HCT116 (cell line): ENCODE measurements at regions not wholly inside any gene's neighbourhood (a gene's known extent, or its start where the extent isn't known, plus 50 kb on each side); places are given as distances from the start of the nearest gene placed in this dataset.

ENCODE experiments used
- ATAC-seq: fragments of 200-7000 bp; cut with Tn5 transposase; 2 replicates; pipeline ENCODE4 v1.9.1; 2020; ENCODE audit warnings: mild to moderate bottlenecking, moderate library complexity
- BruUV-seq: library from RNA; stranded (reverse); fragments of 400-500 nt; replicated peaks from 2 replicates; lab custom pipeline; 2021; lab: Mats Ljungman, UMichigan
- CTCF ChIA-PET: fragments of 300-600 bp; sonication (Branson Sonifier 250); formaldehyde crosslinking; loops from one replicate; lab custom pipeline; 2021; ENCODE audit warnings: antibody characterized with exemption; lab: Charles Lee
- POLR2A ChIA-PET: fragments of 300-600, 350-600 bp; sonication (Branson Sonifier 250); formaldehyde crosslinking; loops from one replicate; lab custom pipeline; 2021; ENCODE audit warnings: antibody characterized with exemption; lab: Charles Lee
- RAD21 ChIA-PET, 2 experiments: fragments of 300-600 bp; sonication (Branson Sonifier 250); formaldehyde crosslinking; loops; one replicate each; lab custom pipeline; 2023; ENCODE audit warnings: low total read pairs in 2 of 2; ENCODE audit not compliant: uncharacterized antibody in 2 of 2, unreplicated experiment in 2 of 2, low non-redundant PET in 1 of 2; lab: Charles Lee
- DNase-seq: peaks from one replicate; pipeline ENCODE4 v3.0.0-alpha.2; 2010; ENCODE audit warnings: low read depth, low spot score
- H2AFZ ChIP-seq: fragments of 200-600 bp; shearing (Covaris generic), sonication (generic); 2 replicates; pipeline ENCODE4 v1.6.1; 2017; ENCODE audit warnings: low read depth, mixed run types, mixed read lengths, antibody characterized with exemption, low read length; ENCODE audit not compliant: poor library complexity, severe bottlenecking
- H3K27ac ChIP-seq: 2 replicates; pipeline ENCODE4 v1.5.1; 2012; ENCODE audit warnings: low read depth, low read length
- H3K27me3 ChIP-seq: fragments of 200-600 bp; sonication (generic); 2 replicates; pipeline ENCODE4 v1.6.1; 2016; ENCODE audit warnings: mixed run types, low read length, mixed read lengths; ENCODE audit not compliant: insufficient read depth
- H3K36me3 ChIP-seq, 2 experiments: fragments of 200-500 bp in 1 of 2; fragments of 200-600 bp in 1 of 2; sonication (Bioruptor generic) in 1 of 2; sonication (generic) in 1 of 2; 2 replicates each; pipeline versions ENCODE4 v1.5.1 to v1.6.1; 2014 to 2016; ENCODE audit warnings: low read length in 2 of 2, inconsistent platforms in 1 of 2, mixed read lengths in 1 of 2, mixed run types in 1 of 2; ENCODE audit not compliant: insufficient read depth in 2 of 2, control insufficient read depth in 1 of 2
- H3K4me1 ChIP-seq, 2 experiments: fragments of 200-600 bp in 1 of 2; sonication (generic) in 1 of 2; 2 replicates each; pipeline versions ENCODE4 v1.5.1 to v1.6.1; 2012 to 2017; ENCODE audit warnings: low read length in 2 of 2, inconsistent platforms in 1 of 2, mild to moderate bottlenecking in 1 of 2, mixed read lengths in 1 of 2, mixed run types in 1 of 2, moderate library complexity in 1 of 2; ENCODE audit not compliant: insufficient read depth in 2 of 2, control insufficient read depth in 1 of 2
- H3K4me2 ChIP-seq: fragments of 200-600 bp; sonication (generic); 2 replicates; pipeline ENCODE4 v1.6.1; 2017; ENCODE audit warnings: mixed run types, low read length, mixed read lengths
- H3K4me3 ChIP-seq, 2 experiments: fragments of 200-600 bp in 1 of 2; sonication (generic) in 1 of 2; replicated peaks in 1 of 2; 2 replicates each; pipeline ENCODE4 v1.5.1; 2011 to 2016; ENCODE audit warnings: low read length in 2 of 2, control low read depth in 1 of 2, low read depth in 1 of 2, mild to moderate bottlenecking in 1 of 2, mixed read lengths in 1 of 2, mixed run types in 1 of 2
- H3K79me2 ChIP-seq: fragments of 200-600 bp; sonication (generic); 2 replicates; pipeline ENCODE4 v1.6.1; 2017; ENCODE audit warnings: mild to moderate bottlenecking, mixed run types, low read length, moderate library complexity, mixed read lengths; ENCODE audit not compliant: insufficient read depth
- H3K9ac ChIP-seq: fragments of 200-600 bp; sonication (generic); 2 replicates; pipeline ENCODE4 v1.6.1; 2016; ENCODE audit warnings: low read length, mixed read lengths
- H3K9me2 ChIP-seq: fragments of 200-600 bp; sonication (generic), shearing (Covaris generic); 2 replicates; pipeline ENCODE4 v1.6.1; 2017; ENCODE audit warnings: mixed run types, mild to moderate bottlenecking, moderate library complexity; ENCODE audit not compliant: insufficient read depth
- H3K9me3 ChIP-seq, 2 experiments: fragments of 200-500 bp in 1 of 2; fragments of 200-600 bp in 1 of 2; sonication (Bioruptor generic) in 1 of 2; sonication (generic) in 1 of 2; 2 replicates each; pipeline ENCODE4 v1.6.1; 2014 to 2017; ENCODE audit warnings: low read length in 2 of 2, mixed read lengths in 2 of 2, inconsistent platforms in 1 of 2, low read depth in 1 of 2, mild to moderate bottlenecking in 1 of 2, mixed run types in 1 of 2, moderate library complexity in 1 of 2; ENCODE audit not compliant: control insufficient read depth in 1 of 2, insufficient read depth in 1 of 2
- H4K20me1 ChIP-seq: fragments of 200-600 bp; sonication (generic), shearing (Covaris generic); 2 replicates; pipeline ENCODE4 v1.6.1; 2017; ENCODE audit warnings: mixed run types, mild to moderate bottlenecking, moderate library complexity; ENCODE audit not compliant: insufficient read depth
- CBX3 ChIP-seq: IDR thresholded peaks from 2 replicates; pipeline ENCODE4 v1.6.1; 2012; ENCODE audit warnings: low read depth
- CEBPB ChIP-seq: IDR thresholded peaks from 2 replicates; pipeline ENCODE4 v1.6.1; 2012; ENCODE audit warnings: low read depth
- EGR1 ChIP-seq: IDR thresholded peaks from 2 replicates; pipeline ENCODE4 v1.6.1; 2012; ENCODE audit warnings: low read depth
- JUND ChIP-seq: IDR thresholded peaks from 2 replicates; pipeline ENCODE4 v1.6.1; 2012
- POLR2A ChIP-seq: IDR thresholded peaks from 2 replicates; pipeline ENCODE4 v1.7.0; 2011; ENCODE audit warnings: borderline replicate concordance; ENCODE audit not compliant: insufficient read depth, insufficient read length; ENCODE audit errors: extremely low read depth
- POLR2AphosphoS5 ChIP-seq: IDR thresholded peaks from 2 replicates; pipeline ENCODE4 v1.6.1; 2011; ENCODE audit warnings: mild to moderate bottlenecking, low read depth, low read length, moderate library complexity
- SIN3A ChIP-seq: IDR thresholded peaks from 2 replicates; pipeline ENCODE4 v1.6.1; 2012; ENCODE audit warnings: low read depth
- SRF ChIP-seq: IDR thresholded peaks from 2 replicates; pipeline ENCODE4 v1.6.1; 2012; ENCODE audit warnings: low read depth
- ZFX ChIP-seq: fragments of 450-650 bp; IDR thresholded peaks from 2 replicates; pipeline ENCODE4 v1.6.1; 2017
- intact Hi-C: fragments of 100-400 bp; cut with micrococcal nuclease; formaldehyde crosslinking; loops from 2 replicates; pipeline ENCODE4 v1.10.0; 2022
- TF ChIP-seq, protein P1 (sequence below), 3 experiments: fragments of 200-600 bp in 1 of 3; sonication (generic) in 1 of 3; IDR thresholded peaks in 2 of 3; conservative IDR thresholded peaks in 1 of 3; 2 replicates each; pipeline ENCODE4 v1.5.1; 2012 to 2017; ENCODE audit warnings: low read depth in 2 of 3, low read length in 2 of 3, antibody characterized with exemption in 1 of 3, borderline replicate concordance in 1 of 3, control low read depth in 1 of 3, mild to moderate bottlenecking in 1 of 3, mixed read lengths in 1 of 3, mixed run types in 1 of 3, moderate library complexity in 1 of 3; ENCODE audit not compliant: insufficient read depth in 1 of 3
- TF ChIP-seq, protein P2 (sequence below): IDR thresholded peaks from 2 replicates; pipeline ENCODE4 v1.6.1; 2012

- TF ChIP-seq JUND (no peak), ZFX (no peak), EGR1 (0 out of 2 replicates have a peak, but pooled peaks have one; percentile 24), POLR2AphosphoS5 (no peak), CEBPB (0 out of 2 replicates have a peak, but pooled peaks have one; percentile 17), CBX3 (no peak)
- Histone ChIP-seq H4K20me1 (no peaks in the 10 kb centered on the region), H3K36me3 (no peaks in the 10 kb centered on the region), H3K4me1 (peaks cover 3 to 5% of the 10 kb centered on the region in 2 experiments; a peak in 3 of 4 replicates), H2AFZ (peak overlapping the region; percentile 79), H3K4me2 (no peak overlapping the region; the same call in 1 of the 2 replicates), H3K9ac (no peak overlapping the region), H3K79me2 (no peaks in the 10 kb centered on the region), H3K9me3 (no peaks in the 10 kb centered on the region), H3K4me3 (no peak overlapping the region), H3K27me3 (no peaks in the 10 kb centered on the region), H3K9me2 (no peaks in the 10 kb centered on the region), H3K27ac (no peak overlapping the region)
- RAD21 ChIA-PET: no interaction called here
- ATAC-seq (no peak), DNase-seq (no peak)
- CTCF ChIA-PET: no interaction called here
- intact Hi-C loops: no loop called here
- no TSS peak for BruUV-seq
- POLR2A ChIA-PET: no interaction called here
These were observed 420.6 kb downstream of the COL12A1 start for GRCh38 chr6:74785236-74785635.

- no TSS peak for BruUV-seq
- H3K9me2 ChIP-seq: no peaks in the 10 kb centered on the region
- no peak for DNase-seq
- intact Hi-C loops: no loop called here
- TF ChIP-seq, protein P1, sequence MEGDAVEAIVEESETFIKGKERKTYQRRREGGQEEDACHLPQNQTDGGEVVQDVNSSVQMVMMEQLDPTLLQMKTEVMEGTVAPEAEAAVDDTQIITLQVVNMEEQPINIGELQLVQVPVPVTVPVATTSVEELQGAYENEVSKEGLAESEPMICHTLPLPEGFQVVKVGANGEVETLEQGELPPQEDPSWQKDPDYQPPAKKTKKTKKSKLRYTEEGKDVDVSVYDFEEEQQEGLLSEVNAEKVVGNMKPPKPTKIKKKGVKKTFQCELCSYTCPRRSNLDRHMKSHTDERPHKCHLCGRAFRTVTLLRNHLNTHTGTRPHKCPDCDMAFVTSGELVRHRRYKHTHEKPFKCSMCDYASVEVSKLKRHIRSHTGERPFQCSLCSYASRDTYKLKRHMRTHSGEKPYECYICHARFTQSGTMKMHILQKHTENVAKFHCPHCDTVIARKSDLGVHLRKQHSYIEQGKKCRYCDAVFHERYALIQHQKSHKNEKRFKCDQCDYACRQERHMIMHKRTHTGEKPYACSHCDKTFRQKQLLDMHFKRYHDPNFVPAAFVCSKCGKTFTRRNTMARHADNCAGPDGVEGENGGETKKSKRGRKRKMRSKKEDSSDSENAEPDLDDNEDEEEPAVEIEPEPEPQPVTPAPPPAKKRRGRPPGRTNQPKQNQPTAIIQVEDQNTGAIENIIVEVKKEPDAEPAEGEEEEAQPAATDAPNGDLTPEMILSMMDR (IDR thresholded peaks at IDR 0.05 in 2 of 3, conservative IDR thresholded peaks at IDR 0.05 in 1 of 3; ENCODE audit: borderline replicate concordance in 1 of 3, insufficient read depth in 1 of 3, low read depth in 2 of 3, low read length in 2 of 3): no peak
- TF ChIP-seq, protein P2, sequence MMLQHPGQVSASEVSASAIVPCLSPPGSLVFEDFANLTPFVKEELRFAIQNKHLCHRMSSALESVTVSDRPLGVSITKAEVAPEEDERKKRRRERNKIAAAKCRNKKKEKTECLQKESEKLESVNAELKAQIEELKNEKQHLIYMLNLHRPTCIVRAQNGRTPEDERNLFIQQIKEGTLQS: no peak
- TF ChIP-seq SIN3A (no peak), JUND (no peak), CBX3 (no peak), POLR2A (no peak), SRF (no peak)
- H3K27ac ChIP-seq: no peak overlapping the region
- H3K4me2 ChIP-seq: no peak overlapping the region
- no peak overlapping the region for H3K9ac ChIP-seq
- CTCF ChIA-PET: no interaction called here
- H3K9me3 ChIP-seq: no peaks in the 10 kb centered on the region
- no peaks in the 10 kb centered on the region for H4K20me1 ChIP-seq
- H3K36me3 ChIP-seq: no peaks in the 10 kb centered on the region
- no peaks in the 10 kb centered on the region for H3K27me3 ChIP-seq
- RAD21 ChIA-PET: no interaction called here
- peaks cover 3 to 5% of the 10 kb centered on the region in 2 experiments; a peak in 3 of 4 replicates for H3K4me1 ChIP-seq
- POLR2A ChIA-PET: no interaction called here
- no peak overlapping the region for H2AFZ ChIP-seq
- H3K79me2 ChIP-seq: no peaks in the 10 kb centered on the region
- no peak for ATAC-seq
- no peak overlapping the region for H3K4me3 ChIP-seq
These were observed 423.5 kb downstream of the COL12A1 start for GRCh38 chr6:74782346-74782745.
